Kidney (tissue), 13 donors: ENCODE measurements at regions not wholly inside any gene's neighbourhood (a gene's known extent, or its start where the extent isn't known, plus 50 kb on each side); places are given as distances from the start of the nearest gene placed in this dataset.
A peak's percentile ranks its signal among the peaks of the same experiment; 100 is the strongest.

Source experiments
- DNase-seq, 5 donors: peaks; one replicate each; pipeline ENCODE4 v3.0.0-alpha.2; 2013 to 2020
- FAIRE-seq: peaks from 2 replicates; lab custom pipeline; 2012; peaks lifted over from hg19 to GRCh38; lab: Jason Lieb, UNC
- H3K27ac ChIP-seq, 2 donors: one replicate each; pipeline ENCODE4 v1.7.0; 2013; ENCODE audit warnings: low read depth in 2 of 2, low read length in 2 of 2, inconsistent platforms in 1 of 2
- H3K27me3 ChIP-seq: one replicate; pipeline ENCODE4 v1.7.1; 2013; ENCODE audit warnings: low read length, inconsistent platforms; ENCODE audit not compliant: control insufficient read depth, insufficient read depth
- H3K36me3 ChIP-seq, 3 donors: one replicate each; pipeline versions ENCODE4 v1.7.0 to v1.7.1; 2013; ENCODE audit warnings: low read length in 3 of 3, control low read depth in 1 of 3, inconsistent platforms in 1 of 3; ENCODE audit not compliant: insufficient read depth in 3 of 3, control insufficient read depth in 2 of 3
- H3K4me1 ChIP-seq, 3 donors: one replicate each; pipeline versions ENCODE4 v1.7.0 to v1.7.1; 2013; ENCODE audit warnings: low read length in 3 of 3, inconsistent platforms in 1 of 3, low read depth in 1 of 3; ENCODE audit not compliant: control insufficient read depth in 2 of 3, insufficient read depth in 2 of 3
- H3K4me3 ChIP-seq, 3 donors: one replicate each; pipeline versions ENCODE4 v1.7.0 to v1.8.1; 2013; ENCODE audit warnings: low read length in 3 of 3, control low read depth in 1 of 3, inconsistent platforms in 1 of 3
- H3K9ac ChIP-seq, 3 donors: one replicate each; pipeline versions ENCODE4 v1.7.0 to v1.7.1; 2013; ENCODE audit warnings: low read length in 3 of 3, control low read depth in 1 of 3, inconsistent platforms in 1 of 3
- H3K9me3 ChIP-seq, 3 donors: one replicate each; pipeline versions ENCODE4 v1.7.0 to v1.7.1; 2013; ENCODE audit warnings: low read length in 3 of 3, control low read depth in 1 of 3, inconsistent platforms in 1 of 3; ENCODE audit not compliant: control insufficient read depth in 2 of 3, insufficient read depth in 1 of 3
- intact Hi-C: fragments of 100-400 bp; cut with DNase I; formaldehyde crosslinking; loops from one replicate; pipeline ENCODE4 v1.11.1; 2022
- TF ChIP-seq, protein P1 (sequence below): IDR thresholded peaks from 3 replicates; pipeline ENCODE4 v1.5.1; 2012; ENCODE audit warnings: mild to moderate bottlenecking, moderate library complexity, borderline replicate concordance; ENCODE audit not compliant: insufficient read depth; ENCODE audit errors: extremely low read depth
- donor health status: control.
- donor health status: control.
- donor health status: control.
- donor health status: control.
- donor health status: control.
- donor health status: DM: yes; HTN: yes; CAD: no.
- donor health status: Normal renal cell carcinoma (clear cell type).

DNA sequence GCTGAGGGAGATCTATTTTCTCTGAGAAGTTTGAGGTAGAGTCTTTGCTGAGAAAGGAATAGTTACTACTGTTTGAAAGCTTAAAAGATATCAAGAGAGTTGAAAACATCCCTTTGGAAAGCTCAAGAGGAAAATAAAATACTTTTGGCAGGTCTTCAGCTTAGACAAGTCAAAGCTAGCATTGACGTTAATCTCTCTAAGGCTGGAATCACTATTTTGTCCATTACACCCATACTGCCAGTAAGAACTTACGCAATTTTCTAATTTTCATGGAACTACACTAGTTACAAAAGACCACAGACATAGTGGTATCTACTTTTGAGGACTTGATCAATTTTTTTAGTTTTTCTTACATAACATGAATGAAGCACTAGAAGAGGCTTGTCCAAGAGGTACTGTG is 494.9 kb downstream of the PSAT1 start:
- Histone ChIP-seq H3K9ac (no peak overlapping the region), H3K4me3 (no peak overlapping the region), H3K27me3 (no peaks in the 10 kb centered on the region), H3K4me1 (no peaks in the 10 kb centered on the region), H3K9me3 (no peaks in the 10 kb centered on the region), H3K27ac (no peak overlapping the region), H3K36me3 (no peaks in the 10 kb centered on the region)
- intact Hi-C loops, result no loop called here
- FAIRE-seq (no peak), DNase-seq (no peak)
- TF ChIP-seq, protein P1, sequence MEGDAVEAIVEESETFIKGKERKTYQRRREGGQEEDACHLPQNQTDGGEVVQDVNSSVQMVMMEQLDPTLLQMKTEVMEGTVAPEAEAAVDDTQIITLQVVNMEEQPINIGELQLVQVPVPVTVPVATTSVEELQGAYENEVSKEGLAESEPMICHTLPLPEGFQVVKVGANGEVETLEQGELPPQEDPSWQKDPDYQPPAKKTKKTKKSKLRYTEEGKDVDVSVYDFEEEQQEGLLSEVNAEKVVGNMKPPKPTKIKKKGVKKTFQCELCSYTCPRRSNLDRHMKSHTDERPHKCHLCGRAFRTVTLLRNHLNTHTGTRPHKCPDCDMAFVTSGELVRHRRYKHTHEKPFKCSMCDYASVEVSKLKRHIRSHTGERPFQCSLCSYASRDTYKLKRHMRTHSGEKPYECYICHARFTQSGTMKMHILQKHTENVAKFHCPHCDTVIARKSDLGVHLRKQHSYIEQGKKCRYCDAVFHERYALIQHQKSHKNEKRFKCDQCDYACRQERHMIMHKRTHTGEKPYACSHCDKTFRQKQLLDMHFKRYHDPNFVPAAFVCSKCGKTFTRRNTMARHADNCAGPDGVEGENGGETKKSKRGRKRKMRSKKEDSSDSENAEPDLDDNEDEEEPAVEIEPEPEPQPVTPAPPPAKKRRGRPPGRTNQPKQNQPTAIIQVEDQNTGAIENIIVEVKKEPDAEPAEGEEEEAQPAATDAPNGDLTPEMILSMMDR, result no peak

DNA sequence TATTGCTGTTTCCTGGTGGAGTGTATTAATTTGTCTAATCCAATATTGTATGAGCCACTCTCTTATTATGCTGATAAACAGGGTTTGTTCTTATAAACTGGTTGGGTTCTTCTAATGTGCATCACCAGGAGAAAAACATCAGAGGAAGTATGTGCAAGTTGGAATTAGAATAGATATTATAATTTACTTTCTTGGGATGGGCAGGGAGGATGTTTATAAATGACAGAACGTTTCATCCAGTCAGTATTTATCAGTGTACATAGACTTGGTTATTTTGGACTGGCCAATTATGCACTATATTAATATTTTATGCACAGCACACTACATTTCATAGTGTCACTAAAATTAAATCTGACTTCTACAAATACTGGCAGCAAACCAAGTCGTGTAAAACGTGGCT is 495.8 kb downstream of the PSAT1 start:
- H3K4me1 ChIP-seq, result no peaks in the 10 kb centered on the region
- no peak overlapping the region for H3K4me3 ChIP-seq
- FAIRE-seq (no peak), DNase-seq (no peak)
- intact Hi-C loops, result no loop called here
- no peaks in the 10 kb centered on the region for H3K27me3 ChIP-seq
- no peak overlapping the region for H3K9ac ChIP-seq
- H3K27ac ChIP-seq, result no peak overlapping the region
- TF ChIP-seq, protein P1, result no peak
- no peaks in the 10 kb centered on the region for H3K36me3 ChIP-seq
- no peaks in the 10 kb centered on the region for H3K9me3 ChIP-seq

DNA sequence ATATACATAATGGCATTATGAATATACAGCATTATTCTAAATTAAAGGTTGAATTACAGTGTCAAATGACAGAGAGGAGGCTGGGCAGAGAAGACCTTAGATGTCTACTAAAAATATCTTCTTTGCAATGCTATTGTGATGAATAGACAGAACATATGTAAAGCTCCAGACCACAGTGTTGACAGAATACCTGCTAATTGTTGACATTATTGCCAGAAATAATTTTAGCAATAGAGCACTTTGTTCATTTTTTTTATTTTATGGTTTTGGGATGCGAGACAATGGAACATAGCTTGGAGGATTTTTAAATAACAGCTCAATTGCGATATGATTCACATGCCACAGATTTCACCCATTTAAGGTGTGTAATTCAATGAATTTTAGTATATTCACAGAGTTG is 508.8 kb downstream of the PSAT1 start:
- DNase-seq (no peak), FAIRE-seq (no peak)
- Histone ChIP-seq H3K9me3 (no peaks in the 10 kb centered on the region), H3K4me1 (no peaks in the 10 kb centered on the region), H3K36me3 (no peaks in the 10 kb centered on the region), H3K4me3 (no peak overlapping the region), H3K27ac (no peak overlapping the region), H3K9ac (no peak overlapping the region), H3K27me3 (no peaks in the 10 kb centered on the region)
- TF ChIP-seq, protein P1, result no peak
- intact Hi-C loops, result no loop called here

DNA sequence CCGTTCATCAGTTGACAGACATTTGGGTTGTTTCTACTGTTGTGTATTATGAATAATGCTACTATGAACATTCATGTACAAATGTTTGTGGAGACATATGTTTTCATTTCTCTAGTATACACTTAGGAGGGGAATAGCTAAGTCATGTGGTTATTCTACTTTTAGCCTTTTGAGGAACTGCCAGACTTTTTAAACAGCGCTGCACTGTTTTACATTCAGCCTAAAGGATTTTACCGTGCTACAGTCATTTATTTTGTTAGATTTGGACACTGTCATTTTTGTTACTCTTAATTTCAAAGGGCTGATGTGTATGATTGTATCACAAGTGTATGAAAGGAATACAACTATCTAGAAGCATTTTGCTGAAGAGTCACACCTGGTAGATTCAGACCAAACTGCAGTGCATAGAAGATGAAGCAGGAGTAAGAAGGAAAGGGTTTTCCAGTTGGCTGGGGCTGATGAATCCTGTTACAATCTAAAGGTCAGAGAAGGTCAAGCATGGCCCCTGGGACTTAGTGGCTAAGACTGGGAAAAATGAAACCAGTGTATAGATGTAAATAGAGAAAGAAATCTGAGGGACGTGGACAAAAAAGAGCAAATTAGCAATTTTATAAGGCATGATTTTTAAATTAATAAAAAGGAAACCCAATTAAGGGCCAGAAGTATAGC is 509.7 kb downstream of the PSAT1 start:
- DNase-seq, result peak in 3 of 5 donors; percentile 12 to 62 (median 57)
- Histone ChIP-seq H3K9ac (no peak overlapping the region), H3K4me1 (no peaks in the 10 kb centered on the region), H3K27me3 (no peaks in the 10 kb centered on the region), H3K36me3 (no peaks in the 10 kb centered on the region), H3K4me3 (no peak overlapping the region), H3K9me3 (no peaks in the 10 kb centered on the region), H3K27ac (no peak overlapping the region)
- FAIRE-seq, result no peak
- intact Hi-C loops, result no loop called here
- TF ChIP-seq, protein P1, result no peak
